ENCODE measurements at regions not wholly inside any gene's neighbourhood (a gene's known extent, or its start where the extent isn't known, plus 50 kb on each side); places are given as distances from the start of the nearest gene placed in this dataset.

DNA sequence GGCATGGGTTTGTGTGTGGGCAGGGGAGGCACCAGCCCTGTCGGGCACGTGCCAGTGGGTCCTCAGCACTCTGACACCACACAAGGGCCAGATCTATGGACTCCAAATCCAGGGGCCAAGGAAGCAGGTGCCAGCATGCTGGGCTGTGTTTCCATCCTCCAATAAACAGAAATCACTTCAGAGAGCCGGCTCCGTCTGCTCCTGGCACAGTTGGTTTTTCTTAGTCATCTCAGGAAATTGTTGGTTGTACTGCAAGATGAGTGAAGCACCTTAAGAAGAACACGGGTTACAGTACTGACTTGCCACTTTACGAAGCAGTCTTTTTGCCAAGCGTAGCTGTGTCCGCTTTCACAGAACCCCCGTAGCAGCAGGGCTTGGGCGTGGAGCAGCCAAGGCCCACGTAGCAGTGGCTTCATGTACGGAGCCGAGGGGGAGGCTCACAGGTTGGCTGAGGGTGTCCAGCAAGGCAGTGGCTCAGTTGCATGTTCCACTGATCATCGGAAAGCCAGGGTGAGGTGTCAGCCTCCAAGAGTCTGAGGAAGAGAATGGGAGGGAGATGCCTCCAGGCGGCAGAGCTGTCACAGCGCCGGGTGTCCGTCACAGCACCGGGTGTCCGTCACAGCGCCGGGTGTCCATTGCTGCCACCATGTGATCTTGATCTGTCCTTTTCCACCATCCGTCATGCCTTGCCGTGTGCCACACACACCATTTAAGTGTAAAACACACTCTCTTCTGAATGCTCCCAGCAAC is 314.9 kb downstream of the CTTN start:
- no peak overlapping the region for H3K9ac ChIP-seq
- CTCF ChIA-PET: interaction anchor here (1.2 to 1.4 kb wide), 2 partner anchors 43 to 280 kb away, joined by 3 read pairs; no protein-coding TSS in a partner anchor
- 62% methylated on average over 24 of the region's 24 CpGs for WGBS (ENCODE audit: low lambda C conversion rate)

More for the DNA sequence above, 314.9 kb downstream of the CTTN start:
- Histone ChIP-seq H3K9me2 (no peaks in the 10 kb centered on the region), H3K4me3 (ENCODE audit: low read depth in 2 of 2, low read length in 1 of 2) (no peak overlapping the region), H3K79me2 (ENCODE audit: insufficient read depth) (no peaks in the 10 kb centered on the region), H3K9me3 (no peaks in the 10 kb centered on the region), H3K27ac (ENCODE audit: low read depth in 2 of 2, low read length in 1 of 2) (no peak overlapping the region), H2AFZ (ENCODE audit: low read depth) (no peak overlapping the region), H4K20me1 (ENCODE audit: insufficient read depth) (no peaks in the 10 kb centered on the region), H3F3A (replicated peaks; ENCODE audit: insufficient read depth) (no peaks in the 10 kb centered on the region), H3K4me1 (ENCODE audit: control insufficient read depth in 1 of 2, insufficient read depth in 2 of 2, low read depth in 1 of 2, low read length in 1 of 2) (peaks cover 0 to 14% of the 10 kb centered on the region in 2 experiments; a peak in 1 of 4 replicates), H3K36me3 (replicated peaks in 1 of 2; ENCODE audit: control insufficient read depth in 1 of 2, insufficient read depth in 2 of 2, low read length in 1 of 2) (no peaks in the 10 kb centered on the region), H3K27me3 (ENCODE audit: insufficient read depth) (no peaks in the 10 kb centered on the region), H3K4me2 (no peak overlapping the region)
- POLR2A ChIA-PET: no interaction called here
- TF ChIP-seq MEF2A (IDR thresholded peaks at IDR 0.05; ENCODE audit: borderline replicate concordance, low read depth) (no peak), GABPA (IDR thresholded peaks at IDR 0.05; ENCODE audit: low read depth) (no peak), FOXJ3 (CRISPR knock-in tag; IDR thresholded peaks at IDR 0.05) (no peak), RAD21 (IDR thresholded peaks at IDR 0.05; ENCODE audit: low read length) (no peak), YY1 (IDR thresholded peaks at IDR 0.05; ENCODE audit: low read depth) (no peak), EZH2phosphoT487 (IDR thresholded peaks at IDR 0.05; ENCODE audit: borderline replicate concordance, low read depth) (no peak), TAF1 (IDR thresholded peaks at IDR 0.05; ENCODE audit: borderline replicate concordance, low read depth, low read length) (no peak), JUND (IDR thresholded peaks at IDR 0.05) (no peak), CTCF (IDR thresholded peaks at IDR 0.05) (no peak), RXRA (IDR thresholded peaks at IDR 0.05; ENCODE audit: borderline replicate concordance, low read depth) (no peak), EP300 (IDR thresholded peaks at IDR 0.05; ENCODE audit: borderline replicate concordance in 1 of 2, low read depth in 1 of 2, low read length in 1 of 2) (no peak), GATA2 (CRISPR knock-in tag; IDR thresholded peaks at IDR 0.05) (no peak), ELF1 (IDR thresholded peaks at IDR 0.05) (no peak)
- TF ChIP-seq, protein P1, sequence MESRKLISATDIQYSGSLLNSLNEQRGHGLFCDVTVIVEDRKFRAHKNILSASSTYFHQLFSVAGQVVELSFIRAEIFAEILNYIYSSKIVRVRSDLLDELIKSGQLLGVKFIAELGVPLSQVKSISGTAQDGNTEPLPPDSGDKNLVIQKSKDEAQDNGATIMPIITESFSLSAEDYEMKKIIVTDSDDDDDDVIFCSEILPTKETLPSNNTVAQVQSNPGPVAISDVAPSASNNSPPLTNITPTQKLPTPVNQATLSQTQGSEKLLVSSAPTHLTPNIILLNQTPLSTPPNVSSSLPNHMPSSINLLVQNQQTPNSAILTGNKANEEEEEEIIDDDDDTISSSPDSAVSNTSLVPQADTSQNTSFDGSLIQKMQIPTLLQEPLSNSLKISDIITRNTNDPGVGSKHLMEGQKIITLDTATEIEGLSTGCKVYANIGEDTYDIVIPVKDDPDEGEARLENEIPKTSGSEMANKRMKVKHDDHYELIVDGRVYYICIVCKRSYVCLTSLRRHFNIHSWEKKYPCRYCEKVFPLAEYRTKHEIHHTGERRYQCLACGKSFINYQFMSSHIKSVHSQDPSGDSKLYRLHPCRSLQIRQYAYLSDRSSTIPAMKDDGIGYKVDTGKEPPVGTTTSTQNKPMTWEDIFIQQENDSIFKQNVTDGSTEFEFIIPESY (IDR thresholded peaks at IDR 0.05; ENCODE audit: borderline replicate concordance, low read depth): no peak
- DNase-seq: no peak

Measured in SK-N-SH (cell line).